ENCODE measurements at regions not wholly inside any gene's neighbourhood (a gene's known extent, or its start where the extent isn't known, plus 50 kb on each side); places are given as distances from the start of the nearest gene placed in this dataset.

DNA sequence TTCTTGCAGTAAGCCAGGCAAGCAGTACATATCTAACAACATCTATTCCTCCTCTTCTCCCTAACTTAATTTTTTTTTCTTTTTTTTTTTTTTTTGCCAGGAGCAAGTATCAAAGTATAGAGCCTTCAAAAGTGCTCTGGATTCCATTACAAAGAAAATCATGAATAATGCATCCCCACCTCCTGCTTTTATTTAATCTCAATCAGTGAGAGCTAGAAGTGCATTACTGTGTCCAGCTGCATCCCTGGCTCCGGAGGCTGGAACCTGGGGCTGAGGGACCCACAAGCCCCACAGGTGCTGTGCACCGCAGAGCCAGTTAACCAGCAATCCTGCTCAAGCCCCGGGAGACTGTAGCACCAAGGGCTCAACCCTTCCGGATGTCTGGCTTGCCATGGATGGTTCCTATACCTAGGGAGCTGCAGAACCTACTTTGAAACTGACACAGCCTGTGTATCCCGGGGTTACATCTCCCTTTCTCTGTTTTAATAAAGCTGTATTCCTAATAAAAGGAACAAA, 455.9 kb upstream of the RUNX1 start:
- Histone ChIP-seq H2BK5ac (ENCODE audit: insufficient read length, low read length) (no peak overlapping the region), H3K18ac (ENCODE audit: insufficient read length, low read depth, low read length) (no peak overlapping the region), H3K27me3 (ENCODE audit: insufficient read depth, low read length) (no peaks in the 10 kb centered on the region), H3K79me2 (ENCODE audit: insufficient read depth, low read length) (no peaks in the 10 kb centered on the region), H3K56ac (ENCODE audit: insufficient read length, low read depth, low read length) (no peak overlapping the region), H3K9me3 (ENCODE audit: control insufficient read depth, low read depth, low read length) (no peaks in the 10 kb centered on the region), H3K27ac (ENCODE audit: insufficient read length, low read depth, low read length) (no peak overlapping the region), H3K14ac (ENCODE audit: insufficient read depth, low read length) (no peak overlapping the region), H3T11ph (ENCODE audit: low read length) (no peak overlapping the region), H3K4me2 (ENCODE audit: insufficient read depth, insufficient read length, low read length) (no peak overlapping the region), H2BK15ac (ENCODE audit: low read depth, low read length) (no peak overlapping the region), H3K4me1 (ENCODE audit: insufficient read depth, low read length) (peaks cover 14% of the 10 kb centered on the region), H3K23me2 (ENCODE audit: insufficient read length, low read depth, low read length, poor library complexity, severe bottlenecking) (no peaks in the 10 kb centered on the region), H2BK20ac (ENCODE audit: low read depth, low read length, poor library complexity, severe bottlenecking) (no peak overlapping the region), H2AK5ac (ENCODE audit: insufficient read length, low read length) (no peak overlapping the region), H4K91ac (ENCODE audit: insufficient read length, low read depth, low read length) (no peak overlapping the region), H2BK120ac (ENCODE audit: low read depth, low read length, poor library complexity, severe bottlenecking) (no peak overlapping the region), H3K9ac (ENCODE audit: extremely low read depth, insufficient read length, low read length) (no peak overlapping the region), H3K79me1 (ENCODE audit: insufficient read depth, low read depth, low read length, poor library complexity, severe bottlenecking) (no peaks in the 10 kb centered on the region), H4K20me1 (ENCODE audit: control insufficient read depth, insufficient read depth, insufficient read length) (no peaks in the 10 kb centered on the region), H2BK12ac (ENCODE audit: insufficient read length, low read depth, low read length) (no peak overlapping the region), H3K4ac (ENCODE audit: low read depth, low read length) (no peak overlapping the region), H3K23ac (ENCODE audit: insufficient read length, low read depth, low read length) (no peak overlapping the region), H4K8ac (replicated peaks; ENCODE audit: insufficient read length, low read depth, low read length) (no peak overlapping the region), H4K5ac (ENCODE audit: insufficient read length, low read depth, low read length) (no peak overlapping the region), H2AFZ (ENCODE audit: low read length) (no peak overlapping the region)
- H3K4me3 Mint-ChIP-seq, result no peak overlapping the region
- no peak overlapping the region; a peak in 1 of 7 replicates for H3K27ac Mint-ChIP-seq
- H3K36me3 Mint-ChIP-seq (ENCODE audit: insufficient read depth in 1 of 3, low read depth in 3 of 3), result peaks cover 0 to 7% (median 2%) of the 10 kb centered on the region in 3 experiments; a peak in 2 of 7 replicates
- peaks cover 59 to 68% of the 10 kb centered on the region in 2 experiments for H3K4me1 Mint-ChIP-seq
- WGBS (ENCODE audit: extremely low coverage, insufficient read length, low lambda C conversion rate), result no CpG with 5 or more reads among the region's 5 CpGs
- H3K27me3 Mint-ChIP-seq (ENCODE audit: low read depth), result no peaks in the 10 kb centered on the region
- TF ChIP-seq, protein P1, sequence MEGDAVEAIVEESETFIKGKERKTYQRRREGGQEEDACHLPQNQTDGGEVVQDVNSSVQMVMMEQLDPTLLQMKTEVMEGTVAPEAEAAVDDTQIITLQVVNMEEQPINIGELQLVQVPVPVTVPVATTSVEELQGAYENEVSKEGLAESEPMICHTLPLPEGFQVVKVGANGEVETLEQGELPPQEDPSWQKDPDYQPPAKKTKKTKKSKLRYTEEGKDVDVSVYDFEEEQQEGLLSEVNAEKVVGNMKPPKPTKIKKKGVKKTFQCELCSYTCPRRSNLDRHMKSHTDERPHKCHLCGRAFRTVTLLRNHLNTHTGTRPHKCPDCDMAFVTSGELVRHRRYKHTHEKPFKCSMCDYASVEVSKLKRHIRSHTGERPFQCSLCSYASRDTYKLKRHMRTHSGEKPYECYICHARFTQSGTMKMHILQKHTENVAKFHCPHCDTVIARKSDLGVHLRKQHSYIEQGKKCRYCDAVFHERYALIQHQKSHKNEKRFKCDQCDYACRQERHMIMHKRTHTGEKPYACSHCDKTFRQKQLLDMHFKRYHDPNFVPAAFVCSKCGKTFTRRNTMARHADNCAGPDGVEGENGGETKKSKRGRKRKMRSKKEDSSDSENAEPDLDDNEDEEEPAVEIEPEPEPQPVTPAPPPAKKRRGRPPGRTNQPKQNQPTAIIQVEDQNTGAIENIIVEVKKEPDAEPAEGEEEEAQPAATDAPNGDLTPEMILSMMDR (conservative IDR thresholded peaks at IDR 0.05), result no peak
- peaks cover 0 to 7% of the 10 kb centered on the region in 2 experiments; a peak in 2 of 5 replicates for H3K9me3 Mint-ChIP-seq
- peak; percentile 30 for DNase-seq

Measured in H9 (cell line).